ENCODE measurements at regions not wholly inside any gene's neighbourhood (a gene's known extent, or its start where the extent isn't known, plus 50 kb on each side); places are given as distances from the start of the nearest gene placed in this dataset.
A peak's percentile ranks its signal among the peaks of the same experiment; 100 is the strongest.

- no peak for DNase-seq
Measured at GRCh38 chr11:116466801-116467200, 306.0 kb downstream of the BUD13 start.

- no peak for DNase-seq
Measured at GRCh38 chr11:116466191-116466590, 306.6 kb downstream of the BUD13 start.

DNA sequence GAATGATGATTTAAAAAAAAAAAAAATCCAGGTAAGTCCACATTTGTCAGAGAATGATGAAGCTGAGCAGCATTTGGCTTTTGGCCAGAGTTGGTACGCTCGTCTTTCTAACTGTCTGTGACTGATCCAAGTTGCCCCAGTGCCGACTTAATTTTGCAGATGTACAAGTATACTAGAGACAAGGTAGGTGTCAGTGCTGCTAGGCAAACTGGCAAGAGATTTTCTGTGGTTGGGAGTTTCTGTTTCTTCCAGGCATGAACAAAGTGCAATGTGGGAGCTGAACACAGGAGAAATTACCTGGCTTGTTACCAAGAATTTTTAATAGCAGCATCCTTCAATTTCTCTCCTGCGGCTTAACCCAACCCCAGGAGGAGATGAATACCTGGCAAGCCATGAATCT, 307.7 kb downstream of the BUD13 start:
- no peak for DNase-seq

GRCh38 chr11:116461789-116462188, 311.0 kb downstream of the BUD13 start:
- no peak for DNase-seq

DNA sequence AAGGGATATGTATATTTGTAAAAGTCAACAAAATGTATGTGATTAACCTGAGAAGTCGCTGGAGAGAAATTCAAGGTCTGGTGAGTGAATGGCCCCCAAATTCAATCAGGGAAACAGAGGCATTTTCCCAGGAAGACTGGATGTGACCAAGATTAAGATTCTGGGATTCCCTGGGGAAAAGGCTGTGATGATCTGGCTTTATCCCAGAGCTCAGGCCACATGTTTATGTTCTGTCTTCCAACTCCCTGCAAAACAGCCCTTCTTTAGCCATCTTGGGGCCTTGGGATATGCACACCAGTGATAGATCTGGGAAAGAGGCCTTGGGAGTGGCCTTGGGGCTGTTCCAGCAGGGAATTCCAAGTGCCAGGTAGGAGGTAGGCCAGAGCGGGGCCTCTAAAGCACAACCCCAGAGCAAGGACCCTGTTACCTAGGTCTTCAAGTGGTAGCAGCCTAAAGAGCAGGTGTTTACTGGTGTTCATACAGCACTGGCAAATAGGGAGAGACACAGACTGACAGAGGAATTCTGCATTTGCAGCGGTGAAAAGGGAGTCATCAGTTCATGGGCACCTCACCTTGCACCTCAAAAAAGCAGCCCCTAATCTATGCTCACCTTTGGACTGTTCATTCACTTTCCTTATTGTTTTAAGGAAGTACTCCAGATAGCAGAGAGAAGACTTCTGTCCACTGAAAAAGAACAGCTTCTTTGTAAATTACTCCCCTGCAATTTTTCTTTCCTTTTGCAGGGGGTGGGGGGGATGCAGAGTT, 312.4 kb downstream of the BUD13 start:
- no peak for DNase-seq

- DNase-seq, result no peak
Measured at GRCh38 chr11:116459185-116460045, 313.4 kb downstream of the BUD13 start.

DNA sequence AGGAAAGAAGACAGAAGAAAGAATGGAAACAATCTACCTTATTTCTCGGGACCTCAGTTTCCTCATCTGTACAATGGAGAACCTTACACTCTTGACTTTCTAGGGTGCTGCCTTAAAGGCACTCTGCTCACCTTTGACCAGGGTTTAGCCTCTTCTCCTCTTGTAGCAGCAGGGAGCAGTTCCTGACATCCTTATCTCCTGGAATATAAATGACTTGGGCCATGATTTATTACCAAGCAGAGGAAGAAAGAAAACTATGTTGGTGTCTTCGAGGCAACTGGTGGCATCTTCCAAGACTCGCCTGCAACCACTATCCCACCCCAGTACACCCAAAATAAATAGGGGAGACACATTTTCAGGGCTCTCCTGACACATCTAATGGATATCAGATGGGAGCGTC, 314.2 kb downstream of the BUD13 start:
- no peak for DNase-seq

GRCh38 chr11:116457336-116458007, 315.3 kb downstream of the BUD13 start:
- DNase-seq, result peak; percentile 19

- DNase-seq, result no peak
Measured at GRCh38 chr11:116454951-116455350, 317.8 kb downstream of the BUD13 start.

DNA sequence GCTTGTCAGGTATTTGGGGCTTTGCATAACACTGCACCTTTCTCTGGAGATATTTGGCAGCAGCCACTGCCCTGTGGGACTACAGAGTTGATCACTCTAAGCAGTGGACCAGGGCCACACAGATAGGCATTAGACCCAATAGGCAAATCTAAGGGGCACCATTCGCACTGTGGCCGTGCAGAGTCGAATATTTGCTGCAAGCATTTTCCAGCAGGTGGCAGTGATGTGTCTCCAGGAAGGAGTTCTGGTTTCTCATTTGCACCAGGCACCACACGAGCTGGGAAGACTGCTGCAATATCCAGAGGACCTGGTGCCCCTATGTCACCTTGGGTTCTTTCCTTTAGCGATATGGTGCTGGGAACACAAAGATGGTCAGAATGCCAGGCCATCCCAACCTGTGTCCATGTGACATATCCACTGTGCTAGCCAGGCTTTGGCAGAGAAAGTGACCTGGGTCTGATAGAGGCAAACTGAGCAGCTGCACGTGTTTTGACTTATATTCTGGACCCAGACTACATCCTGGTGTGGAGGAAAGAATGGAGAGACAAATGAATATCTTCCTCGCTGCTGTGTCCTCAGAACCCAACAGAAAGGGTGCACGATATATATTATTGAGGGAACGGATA, 318.7 kb downstream of the BUD13 start:
- peak; percentile 26 for DNase-seq

GRCh38 chr11:116452461-116452860, 320.3 kb downstream of the BUD13 start:
- DNase-seq, result no peak

- no peak for DNase-seq
Measured at GRCh38 chr11:116449522-116449921, 323.3 kb downstream of the BUD13 start.

GRCh38 chr11:116446048-116446941, 326.5 kb downstream of the BUD13 start:
- no peak for DNase-seq

DNA sequence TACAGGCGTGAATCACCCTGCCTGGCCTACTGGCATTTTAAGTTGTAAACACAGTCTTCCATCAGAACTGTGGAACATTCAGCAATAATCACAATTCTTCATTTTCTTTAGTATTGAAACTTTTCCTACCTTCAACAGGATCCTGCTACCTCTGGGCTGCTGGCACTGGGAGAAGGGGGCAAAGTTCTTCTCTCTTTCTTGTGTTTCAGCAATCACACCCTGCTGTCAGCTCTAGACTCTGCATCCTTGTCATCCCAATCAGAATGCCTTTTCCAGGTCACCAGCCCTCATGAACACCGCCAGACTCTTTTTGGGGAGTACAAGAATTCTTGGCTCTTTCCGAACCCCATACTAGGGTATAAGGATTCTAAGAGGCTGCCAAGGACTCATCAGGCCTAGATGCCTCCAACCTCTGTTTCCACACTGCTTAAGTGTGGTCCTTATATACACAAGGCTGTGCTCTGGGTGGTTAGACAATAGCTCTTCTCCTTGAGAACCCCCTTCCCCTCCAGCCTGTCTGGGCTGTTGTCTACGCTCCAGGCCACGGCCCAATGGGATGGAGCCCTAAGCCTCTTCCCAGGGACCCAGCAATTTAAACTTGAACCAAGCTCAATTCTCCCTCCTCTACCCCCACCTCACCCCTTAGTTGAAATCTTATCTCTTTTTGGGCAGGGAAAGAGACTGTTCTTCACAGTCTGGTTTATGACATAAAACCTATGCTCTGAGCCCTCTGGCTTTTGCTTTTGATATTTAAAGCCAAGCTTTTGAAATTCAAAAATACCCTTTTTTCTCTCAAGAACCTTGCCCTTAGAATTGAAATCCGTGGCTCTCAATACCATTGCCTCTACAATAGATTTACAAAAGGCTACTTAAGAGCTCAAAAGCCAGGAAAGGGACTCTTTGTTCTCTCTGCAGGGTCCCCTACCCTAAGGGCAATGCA, 327.4 kb downstream of the BUD13 start:
- no peak for DNase-seq

GRCh38 chr11:116442238-116442752, 330.5 kb downstream of the BUD13 start:
- no peak for DNase-seq

GRCh38 chr11:116439361-116439677, 333.5 kb downstream of the BUD13 start:
- DNase-seq, result no peak

DNA sequence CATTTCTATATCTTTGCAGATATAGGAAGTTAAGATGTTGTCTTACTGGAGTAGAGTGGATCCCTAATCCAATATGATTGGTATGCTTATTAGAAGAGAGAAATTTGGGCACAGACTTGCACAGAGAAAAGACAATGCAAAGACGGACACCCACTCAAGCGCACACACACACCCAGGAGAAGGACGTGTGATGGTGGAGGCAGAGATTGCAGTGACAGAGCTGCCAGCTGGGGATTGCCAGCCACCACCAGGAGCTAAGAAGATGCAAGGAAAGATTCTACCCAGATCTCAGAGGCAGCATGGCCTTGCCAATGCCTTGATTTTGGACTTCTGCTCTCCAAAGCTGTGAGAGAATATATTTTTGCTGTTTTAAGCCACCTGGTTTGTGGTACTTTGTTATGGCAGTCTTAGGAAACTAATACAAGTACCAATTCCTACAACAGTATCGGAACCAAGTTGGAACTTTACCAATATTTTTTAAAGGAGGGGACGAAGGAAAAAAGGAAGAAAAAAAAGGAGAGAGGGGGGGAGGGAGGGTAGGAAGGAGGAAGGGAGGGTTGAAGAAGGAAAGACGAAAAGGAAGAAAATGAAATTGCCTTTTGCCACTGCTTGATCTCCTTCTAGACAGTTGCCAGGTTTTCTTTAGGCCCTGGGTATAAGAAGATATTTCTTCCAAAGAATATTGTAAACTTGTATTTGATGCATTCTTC, 334.0 kb downstream of the BUD13 start:
- DNase-seq, result no peak

DNA sequence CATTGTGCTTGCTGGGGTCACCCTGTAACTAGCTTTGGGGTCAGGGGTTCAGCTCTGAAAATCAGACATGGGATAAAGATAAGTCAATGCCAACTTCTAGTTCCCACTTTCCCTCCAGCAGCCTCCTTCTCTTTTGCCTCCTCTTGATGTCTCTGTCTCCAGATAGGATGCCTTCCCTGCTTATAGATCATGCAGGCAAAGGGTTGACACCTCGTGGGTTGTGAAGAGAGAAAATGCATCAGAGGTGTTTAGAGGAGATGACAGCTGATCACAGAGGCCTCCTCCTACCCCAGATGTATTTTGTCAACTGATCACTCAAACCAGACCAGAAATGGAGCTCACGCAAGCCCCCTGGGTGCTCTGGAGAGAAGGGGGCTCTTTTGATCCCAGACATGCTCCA, 337.8 kb downstream of the BUD13 start:
- DNase-seq, result no peak

- DNase-seq, result no peak
Measured at GRCh38 chr11:116432301-116432700, 340.5 kb downstream of the BUD13 start.

DNA sequence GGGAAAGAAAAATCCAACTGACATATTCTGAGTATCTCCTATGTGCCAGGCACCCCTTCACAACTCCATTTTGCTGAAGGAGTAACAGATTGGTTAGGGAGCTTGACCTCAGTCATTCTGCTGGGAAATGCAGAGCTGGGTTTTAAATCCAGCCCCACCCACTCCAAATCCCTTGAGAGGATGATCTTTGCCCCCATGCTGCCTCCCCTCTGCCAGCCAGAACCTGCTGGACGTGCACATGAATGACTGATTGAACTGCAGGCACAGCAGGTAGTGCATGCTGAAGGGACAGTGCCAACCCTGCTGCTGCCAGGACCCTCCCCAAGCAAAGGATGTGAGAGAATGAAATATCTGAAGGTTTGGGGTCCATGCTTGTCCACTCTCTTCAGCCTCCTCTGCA, 340.9 kb downstream of the BUD13 start:
- no peak for DNase-seq
